Superior temporal gyrus (tissue), 1 donor: ENCODE measurements at regions not wholly inside any gene's neighbourhood (a gene's known extent, or its start where the extent isn't known, plus 50 kb on each side); places are given as distances from the start of the nearest gene placed in this dataset.

ENCODE experiments used
- DNase-seq: peaks from one replicate; pipeline ENCODE4 v3.0.0-alpha.2; 2016; ENCODE audit errors: extremely low spot score

DNA sequence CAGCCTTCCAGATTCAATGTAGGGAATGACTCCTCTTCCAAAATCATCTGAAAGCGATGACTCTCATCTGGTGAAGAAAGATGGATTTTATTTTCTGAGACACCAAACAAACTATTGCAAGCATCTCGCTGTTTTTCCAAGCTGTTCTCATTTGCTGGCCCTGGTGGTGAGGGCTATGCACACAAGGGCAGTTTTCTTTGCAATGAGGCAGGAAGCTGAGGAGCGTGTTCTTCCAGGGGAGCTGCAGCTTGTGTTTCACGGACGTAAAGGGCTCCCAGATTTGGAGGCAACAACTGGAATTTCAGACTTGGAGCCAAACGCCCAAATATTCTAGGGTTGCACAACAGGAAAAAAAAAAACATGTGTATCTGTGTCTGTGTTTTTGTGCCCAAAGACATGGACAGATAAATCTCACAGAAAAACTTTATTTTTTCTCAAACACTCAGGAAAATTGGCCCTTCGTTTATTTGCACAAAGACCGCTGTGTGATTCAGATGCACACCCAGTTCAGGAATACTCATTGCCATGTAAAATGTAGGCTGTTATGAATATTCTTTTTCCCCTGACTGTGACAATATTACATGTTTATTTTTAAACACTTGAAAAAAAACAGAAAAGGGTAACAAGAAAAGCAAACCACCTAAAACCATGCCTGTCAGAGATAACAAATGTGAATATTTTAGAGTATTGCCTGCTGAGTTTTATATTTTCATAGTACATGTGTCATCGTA lies 151.3 kb downstream of the GAS1 start:
- no peak for DNase-seq

DNA sequence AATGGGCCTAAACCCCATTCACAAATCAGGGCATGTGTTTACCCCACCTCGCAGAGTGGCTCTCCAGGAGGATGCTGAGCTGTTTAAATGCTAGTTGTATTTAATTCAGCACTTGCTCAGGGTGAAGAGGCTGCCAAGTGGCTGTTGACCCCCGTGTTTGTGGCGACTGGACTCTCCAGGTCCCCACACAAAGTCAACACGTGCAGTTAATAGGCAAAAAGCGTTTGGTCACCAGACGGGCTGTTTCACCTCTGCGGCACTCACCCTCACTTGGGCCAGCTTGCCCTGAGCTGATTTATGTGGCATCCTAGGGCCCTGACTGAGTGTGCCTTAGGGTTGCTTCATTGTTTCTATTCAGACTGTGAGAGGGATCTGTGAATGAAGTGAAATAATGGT lies 152.3 kb downstream of the GAS1 start:
- no peak for DNase-seq

DNA sequence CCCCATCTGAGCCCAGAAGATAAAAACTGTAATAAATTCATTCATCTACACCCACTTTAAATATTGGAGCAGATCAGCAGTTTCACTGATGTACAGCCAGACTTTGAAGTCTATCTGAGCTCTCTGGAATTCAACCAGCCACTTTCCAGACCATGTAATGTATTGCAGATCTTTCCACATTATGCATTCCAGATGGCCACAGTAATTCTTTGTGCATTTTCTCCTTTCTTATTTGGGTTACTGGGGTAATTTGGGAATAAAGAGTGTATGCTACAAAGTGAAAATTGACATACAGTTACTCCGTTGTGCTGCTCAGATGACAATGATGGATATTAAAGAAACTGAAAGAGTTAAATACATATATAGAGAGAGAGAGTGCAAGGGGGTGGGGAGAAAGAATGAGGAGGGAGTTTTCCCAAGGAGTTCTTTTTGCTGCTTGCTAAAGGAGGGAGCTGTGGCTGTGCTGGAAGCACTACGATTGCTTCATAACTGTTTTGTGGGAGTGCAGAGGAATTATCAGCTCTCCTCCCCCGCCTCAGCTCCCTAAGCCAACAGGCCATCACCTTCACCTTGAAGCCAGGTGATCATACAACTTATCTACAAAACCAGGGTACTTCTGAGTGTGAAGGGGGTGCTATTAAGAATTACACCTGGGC lies 152.8 kb downstream of the GAS1 start:
- DNase-seq: no peak

DNA sequence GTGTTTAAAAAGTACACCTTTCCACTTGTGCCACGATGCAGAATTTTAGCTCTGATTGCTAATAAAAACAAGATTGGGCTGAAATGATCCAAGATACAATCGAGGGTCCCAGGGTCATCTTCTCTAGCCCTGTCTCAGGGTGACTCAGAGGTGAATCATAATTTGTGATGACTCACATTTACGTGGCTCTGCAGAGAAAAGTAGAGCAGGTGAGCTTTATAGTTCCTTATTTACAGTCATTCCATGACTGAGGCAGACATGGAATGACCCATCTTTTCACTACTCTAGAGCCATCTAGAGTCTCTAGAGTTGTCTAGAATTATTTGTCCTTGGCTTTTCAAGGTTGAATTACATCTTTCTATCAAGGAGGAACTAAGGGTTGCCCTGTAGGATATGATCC lies 155.2 kb downstream of the GAS1 start:
- DNase-seq: no peak

DNA sequence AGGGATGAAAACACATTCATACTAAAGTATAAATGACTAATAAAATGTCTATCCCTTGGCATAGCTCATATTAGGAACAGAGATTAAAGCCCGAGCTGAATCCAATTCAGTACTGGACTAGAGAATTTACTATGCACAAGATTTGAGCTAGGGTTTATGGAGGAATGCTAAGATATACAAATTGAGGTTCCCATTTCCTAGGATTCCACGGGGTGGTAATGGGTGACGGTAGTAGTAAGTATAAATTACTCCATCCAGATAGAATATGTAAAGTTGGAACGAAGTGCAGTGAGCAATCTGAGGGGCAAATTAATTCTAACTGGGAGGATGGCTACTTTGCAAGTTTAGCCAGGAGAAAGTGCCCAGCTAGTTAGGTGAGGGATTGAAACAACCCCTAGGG lies 156.5 kb downstream of the GAS1 start:
- DNase-seq: no peak

DNA sequence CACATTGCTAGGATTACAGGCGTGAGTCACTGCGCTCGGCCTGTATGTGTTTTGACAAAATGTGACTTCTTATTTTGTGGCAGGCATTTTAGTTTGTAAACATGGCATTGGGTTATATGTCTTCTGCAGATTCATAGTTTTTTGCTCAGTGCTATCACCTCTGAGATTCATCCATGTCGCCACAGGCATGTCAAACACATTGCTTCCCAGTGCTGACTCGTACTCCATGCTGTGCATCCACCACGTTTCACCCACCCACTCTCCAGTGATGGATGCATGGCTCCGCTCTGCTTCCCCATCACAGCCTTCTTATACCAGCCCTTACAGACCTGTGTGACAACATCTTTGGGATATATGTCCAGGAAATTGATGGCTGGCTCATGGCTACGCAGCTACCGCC lies 158.8 kb downstream of the GAS1 start:
- no peak for DNase-seq

DNA sequence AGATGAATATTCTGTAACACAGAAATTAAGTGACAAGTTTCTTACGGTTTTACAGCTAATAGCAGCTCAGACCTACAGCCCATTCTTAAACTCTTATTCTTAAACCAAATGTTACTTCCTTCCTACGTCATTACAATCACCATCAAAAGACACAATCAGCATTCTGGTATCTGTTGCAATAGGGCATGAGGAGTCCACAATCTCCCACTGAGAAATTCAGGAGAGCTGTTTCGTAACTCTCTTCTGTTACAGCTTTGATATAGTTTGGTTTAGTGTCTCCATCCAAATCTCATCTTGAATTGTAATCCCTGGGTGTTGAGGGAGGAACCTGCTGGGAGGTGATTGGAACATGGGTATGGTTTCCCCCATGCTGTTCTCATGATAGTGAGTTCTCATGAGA lies 163.4 kb downstream of the GAS1 start:
- DNase-seq: no peak

DNA sequence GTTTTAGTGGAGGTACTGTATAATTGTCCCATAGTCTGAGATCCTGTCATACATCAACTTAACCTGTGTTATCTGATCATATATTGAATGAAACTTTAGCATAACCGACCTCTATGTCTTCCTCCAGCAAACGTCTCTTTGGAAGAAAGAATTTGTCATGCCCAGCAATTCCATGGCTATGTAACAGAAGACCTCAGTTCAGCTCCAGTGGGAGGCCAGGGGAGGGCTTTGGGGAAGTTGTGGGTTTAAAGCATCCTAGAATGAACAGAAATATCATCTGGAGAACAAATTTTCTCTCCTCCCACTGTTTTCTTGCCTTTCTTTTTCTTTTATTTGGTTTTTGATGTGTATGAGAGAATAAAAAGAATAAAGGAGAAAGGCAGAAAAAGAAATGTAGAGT lies 164.5 kb downstream of the GAS1 start:
- DNase-seq: no peak

DNA sequence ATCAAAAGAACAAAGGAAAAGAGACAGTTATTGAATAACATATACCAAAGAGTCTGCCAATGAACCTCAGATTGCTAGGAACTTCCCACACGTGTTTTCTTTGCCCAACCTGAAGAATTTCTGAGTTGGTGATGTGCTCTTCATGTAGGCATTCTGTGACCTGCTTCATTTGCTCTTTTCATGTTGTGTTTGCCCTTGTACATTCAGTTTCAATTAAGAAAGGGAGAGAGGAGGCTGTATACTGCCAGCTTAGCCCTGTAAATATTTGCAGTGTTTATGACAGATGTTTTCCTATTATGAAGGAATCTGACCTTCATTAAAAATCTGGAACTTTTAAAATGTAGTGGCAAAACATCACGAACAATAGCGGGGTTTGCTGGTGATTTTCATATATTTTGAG lies 168.5 kb downstream of the GAS1 start:
- DNase-seq: no peak

DNA sequence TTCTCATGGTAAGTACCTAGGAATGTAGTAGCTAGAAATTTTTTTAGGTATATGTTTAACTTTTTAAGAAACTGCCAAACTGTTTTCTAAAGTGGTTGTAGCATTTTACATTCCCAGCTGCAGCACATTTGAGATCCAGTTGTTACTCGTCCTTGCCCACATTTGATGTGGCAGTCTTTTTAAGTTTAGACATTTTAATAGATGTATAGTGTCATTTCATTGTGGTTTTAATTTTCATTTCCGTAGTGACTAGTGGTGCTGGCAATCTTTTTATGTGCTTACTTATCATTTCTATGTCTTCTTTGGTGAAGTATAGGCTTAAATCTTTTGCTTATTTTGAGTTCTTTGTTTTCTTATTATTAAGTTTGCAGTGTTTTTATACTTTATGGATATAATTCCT lies 171.6 kb downstream of the GAS1 start:
- no peak for DNase-seq

DNA sequence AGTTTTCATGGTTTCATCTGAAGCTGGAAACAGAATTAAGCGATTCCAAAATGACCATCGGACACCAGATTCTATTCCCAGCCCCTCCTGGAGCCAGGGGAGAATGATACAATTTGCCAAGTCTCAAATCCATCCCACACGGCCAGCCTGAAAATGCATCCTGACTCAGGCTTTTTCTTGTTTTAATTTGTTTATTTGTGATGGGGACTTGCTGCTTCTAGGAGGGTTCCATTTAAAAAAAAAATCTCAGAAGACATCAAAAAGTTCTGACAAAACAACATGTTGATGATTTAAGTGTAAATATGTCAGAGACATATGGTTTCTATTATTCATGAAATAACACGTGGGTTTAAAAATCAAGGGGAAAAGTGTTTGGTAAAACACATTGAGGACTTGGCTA lies 173.2 kb downstream of the GAS1 start:
- DNase-seq: no peak

DNA sequence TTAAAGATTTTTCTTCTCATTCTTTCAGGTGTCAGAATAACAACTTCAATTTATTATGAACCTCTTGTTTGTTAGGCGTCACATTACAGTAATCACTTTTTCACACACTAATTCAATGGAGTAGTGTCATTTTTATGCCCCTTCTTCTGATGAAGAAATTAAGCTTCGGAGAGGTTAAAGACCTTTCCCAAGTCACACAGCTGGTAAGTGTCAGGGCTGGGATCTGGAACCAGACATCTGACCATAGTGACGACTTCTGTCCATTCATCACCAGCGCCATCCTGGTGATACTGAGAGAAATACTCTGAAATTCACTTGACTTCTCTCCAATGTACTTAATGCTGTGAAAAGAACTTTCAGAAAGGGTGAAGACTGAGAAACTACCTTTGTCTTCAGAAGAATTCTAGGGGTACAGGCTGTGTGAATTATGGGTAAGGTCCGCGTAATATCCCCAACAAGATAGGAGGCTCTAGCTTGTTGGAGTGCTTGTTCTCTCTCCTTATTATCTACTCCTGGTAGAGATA lies 173.8 kb downstream of the GAS1 start:
- DNase-seq: no peak

DNA sequence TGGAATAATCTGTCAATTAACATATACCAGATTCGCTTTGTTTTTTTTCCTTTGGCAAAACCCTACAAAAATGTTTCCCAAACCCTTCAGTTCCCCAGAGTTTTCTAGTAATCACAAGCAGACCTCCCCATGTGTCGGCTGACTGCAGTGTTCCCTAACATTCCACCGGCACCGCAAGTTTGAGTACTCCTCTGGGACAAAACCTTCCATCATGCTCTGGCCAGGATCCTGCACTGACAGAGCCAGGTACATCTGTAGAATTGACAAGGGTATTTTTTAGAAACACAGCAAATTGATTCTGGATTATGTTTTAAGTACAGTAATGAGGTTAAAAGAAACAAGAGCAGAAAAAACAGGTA lies 174.7 kb downstream of the GAS1 start:
- no peak for DNase-seq

DNA sequence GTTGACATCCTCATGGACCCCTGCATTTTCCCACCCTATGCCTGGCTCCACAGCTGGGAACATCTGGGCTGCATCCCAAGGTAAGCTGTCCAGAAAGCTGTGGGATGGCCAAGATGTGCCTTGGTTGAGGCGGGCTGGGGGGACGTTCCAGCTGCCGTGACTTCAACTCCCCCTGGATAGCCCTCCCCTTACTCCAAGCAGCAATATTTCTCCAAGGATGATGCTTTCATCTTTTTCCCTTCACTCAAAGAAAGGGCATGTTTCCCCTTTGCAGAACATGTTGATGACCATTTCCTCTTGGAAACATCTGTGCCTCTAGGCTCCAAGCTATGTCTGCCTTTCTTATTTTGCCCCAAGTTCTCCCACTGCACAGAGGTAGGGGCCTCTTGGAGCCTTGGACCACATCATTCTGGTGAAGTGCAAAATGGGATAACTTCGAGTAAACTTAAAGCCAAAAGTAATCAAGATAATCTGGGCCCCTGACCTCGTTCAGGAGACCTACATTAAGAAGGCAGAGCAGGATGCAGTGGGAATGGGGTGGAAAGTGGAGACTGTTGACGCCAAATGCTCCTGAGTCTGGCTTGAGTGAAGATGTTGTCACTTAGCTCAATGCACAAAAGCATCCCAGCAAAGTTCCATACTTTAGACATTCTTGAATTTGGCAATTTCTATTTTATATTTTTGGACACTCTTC lies 175.2 kb downstream of the GAS1 start:
- no peak for DNase-seq

DNA sequence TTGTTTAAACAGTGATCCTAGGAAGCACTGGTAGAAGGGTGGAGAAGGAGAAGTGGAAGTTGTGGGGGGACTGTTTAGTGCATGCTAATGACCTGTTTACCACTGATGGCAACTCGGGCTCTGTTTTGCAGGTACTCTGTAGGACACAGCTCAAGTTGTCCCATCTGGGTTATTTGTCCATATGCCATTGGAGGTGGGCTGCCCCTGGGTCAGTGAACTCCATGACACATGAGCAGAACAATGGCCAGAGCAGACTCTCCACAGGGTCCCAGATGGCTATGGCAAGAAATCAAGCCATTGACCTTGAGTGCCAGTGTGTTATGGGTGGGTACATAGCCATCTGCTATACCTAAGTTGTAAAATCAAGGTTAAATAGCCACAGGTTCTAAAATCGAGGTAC lies 175.9 kb downstream of the GAS1 start:
- DNase-seq: no peak

DNA sequence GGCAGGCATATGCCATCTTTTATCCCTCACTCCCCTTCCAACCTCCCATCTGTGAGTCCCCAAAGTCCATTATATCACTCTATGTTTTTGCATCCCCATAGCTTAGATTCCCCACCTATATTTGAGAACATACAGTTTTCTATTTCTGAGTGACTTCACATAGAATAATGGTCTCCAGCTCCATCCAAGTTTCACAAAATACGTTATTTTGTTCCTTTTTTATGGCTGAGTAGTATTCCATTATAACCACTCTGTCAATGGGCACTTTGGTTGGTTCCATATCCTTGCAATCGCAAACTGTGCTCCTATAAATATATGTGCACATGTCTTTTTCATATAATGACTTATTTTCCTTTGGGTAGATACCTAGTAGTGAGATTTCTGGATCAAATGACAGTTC lies 178.6 kb downstream of the GAS1 start:
- DNase-seq: no peak

DNA sequence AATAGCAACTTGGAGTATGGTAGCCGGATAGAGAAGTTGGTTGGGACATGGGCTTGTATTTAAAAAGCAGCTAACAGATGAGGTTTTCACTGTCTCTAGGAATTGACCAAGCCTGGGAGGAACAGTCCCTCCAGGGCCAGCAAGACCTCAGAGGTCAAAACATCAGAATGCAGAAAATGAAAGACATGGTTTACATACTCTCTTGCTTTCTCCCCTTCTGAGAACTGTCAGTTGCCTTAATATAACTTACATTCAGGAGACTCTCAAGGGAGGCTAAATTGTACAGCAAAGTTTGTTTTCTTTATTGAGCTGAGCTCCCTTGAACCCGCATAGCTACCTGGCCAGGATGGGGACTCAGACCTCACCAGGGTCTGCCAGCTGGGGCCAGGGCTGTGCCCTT lies 179.3 kb downstream of the GAS1 start:
- DNase-seq: no peak

DNA sequence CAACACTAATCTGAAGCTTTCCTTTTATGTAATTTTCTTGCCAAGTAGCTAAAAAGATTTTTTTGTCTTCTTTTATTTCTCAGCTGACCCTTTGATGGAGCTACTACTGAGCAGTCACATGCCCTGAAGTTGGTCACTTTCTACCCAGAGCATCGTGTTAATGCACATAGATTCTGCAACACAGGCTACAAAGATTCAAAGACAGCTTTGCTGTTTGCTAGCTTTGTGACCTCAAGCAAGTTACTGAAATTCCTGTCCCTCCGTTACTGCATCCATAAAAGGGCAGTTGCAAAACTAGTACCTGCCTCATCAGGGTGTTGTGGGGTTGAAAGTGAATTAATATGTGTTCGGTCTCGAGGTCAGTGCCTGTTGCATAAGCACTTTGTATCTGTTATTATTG lies 179.9 kb downstream of the GAS1 start:
- no peak for DNase-seq

DNA sequence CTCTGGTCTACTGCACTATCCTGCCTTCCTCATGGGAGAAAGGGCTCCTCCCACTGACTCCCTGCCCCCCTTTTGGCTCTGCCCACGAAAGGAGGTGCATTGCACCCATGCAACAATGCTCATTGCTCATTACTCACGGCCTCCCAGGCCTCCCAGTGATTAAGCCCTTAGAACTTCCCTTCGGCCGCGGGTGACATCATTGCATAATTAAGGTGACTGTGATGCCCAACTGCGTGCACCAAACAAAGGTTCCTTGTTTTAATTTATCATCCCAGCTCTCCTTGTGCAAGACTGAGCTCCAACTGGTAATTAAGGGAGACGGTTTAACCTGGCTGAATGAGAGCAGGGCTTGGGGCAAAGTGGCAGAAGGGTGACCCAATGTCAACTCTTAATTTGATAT lies 180.4 kb downstream of the GAS1 start:
- DNase-seq: no peak

DNA sequence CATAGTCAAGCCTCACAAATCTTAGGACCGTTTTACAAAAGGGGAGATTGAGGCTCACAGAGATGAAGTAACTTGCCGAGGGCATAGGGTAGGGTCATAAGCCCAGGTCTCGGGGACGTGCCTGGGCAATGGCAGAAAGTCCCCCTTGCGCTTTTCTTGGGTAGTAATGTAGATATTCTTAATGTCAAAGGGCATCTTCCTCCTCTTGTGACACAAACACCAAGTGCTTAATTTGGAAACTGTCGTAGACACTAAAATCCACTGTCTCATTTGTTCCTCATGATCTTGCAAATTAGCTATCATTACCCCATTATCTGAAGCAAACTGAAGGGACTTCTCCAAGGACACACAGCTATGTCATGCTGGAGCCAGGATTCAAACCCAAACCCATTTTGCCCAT lies 180.8 kb downstream of the GAS1 start:
- no peak for DNase-seq

DNA sequence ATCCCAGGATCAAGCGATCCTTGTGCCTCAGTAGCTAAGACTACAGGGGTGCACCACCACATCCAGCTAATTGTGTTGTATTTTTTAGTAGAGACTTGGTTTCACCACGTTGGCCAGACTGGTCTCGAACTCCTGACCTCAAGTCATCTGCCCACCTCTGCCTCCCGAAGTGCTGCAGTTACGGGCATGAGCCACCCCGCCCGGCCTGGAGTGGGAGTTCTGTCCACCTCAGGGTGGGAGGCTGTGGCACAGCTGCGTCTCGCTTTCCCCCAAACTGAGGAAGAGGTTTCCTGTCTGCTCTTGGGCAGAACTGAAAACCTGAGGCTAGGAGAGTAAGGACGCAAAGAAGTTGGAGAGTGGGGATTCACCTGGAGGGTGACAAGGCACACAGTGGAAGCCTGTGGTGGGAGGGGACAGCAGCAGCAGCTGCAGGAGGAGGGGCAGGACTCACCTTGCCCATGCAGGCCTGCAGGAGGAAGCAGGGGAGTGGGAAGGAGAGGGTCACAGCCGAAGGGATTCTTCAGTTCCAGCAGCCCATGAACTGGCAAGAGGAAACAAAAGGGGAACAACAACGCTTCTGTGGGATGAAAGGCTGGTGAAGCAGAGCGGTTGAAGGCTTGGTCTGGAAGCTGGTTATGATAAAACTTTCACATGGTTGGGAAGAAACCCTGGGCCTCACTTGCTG lies 181.4 kb downstream of the GAS1 start:
- no peak for DNase-seq

DNA sequence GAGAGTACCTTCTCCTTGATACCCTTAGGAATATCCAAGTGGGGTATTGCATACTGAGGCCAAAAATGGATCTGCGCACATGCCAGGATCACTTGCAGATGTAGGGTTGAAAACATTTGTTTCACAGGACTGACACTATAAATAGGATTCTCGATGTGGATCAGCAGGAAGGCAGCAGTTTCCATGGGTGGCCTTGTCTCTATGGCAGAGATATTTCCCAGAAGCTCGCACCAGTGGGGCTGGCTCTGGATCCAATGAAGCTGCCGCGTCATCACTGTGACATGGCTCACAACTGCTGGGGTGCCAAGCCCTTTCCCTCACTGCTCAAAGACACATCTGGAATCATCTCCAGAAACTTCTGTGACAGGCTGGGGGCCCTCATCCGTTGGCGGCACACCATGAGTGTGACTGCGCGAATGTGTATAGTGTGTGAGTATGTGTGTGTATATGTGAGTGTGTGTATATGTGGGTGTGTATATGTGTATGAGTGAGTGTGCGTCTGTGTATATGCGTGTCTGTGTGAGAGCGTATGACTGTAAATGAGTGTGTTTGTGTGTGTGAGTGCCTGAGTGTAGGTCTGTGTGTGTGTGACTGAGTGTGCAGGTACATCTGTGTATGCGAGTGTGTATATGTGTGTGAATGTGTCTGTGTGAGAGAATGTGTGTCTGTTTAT lies 182.5 kb downstream of the GAS1 start:
- DNase-seq: no peak
